GM12892 (cell line): ENCODE measurements at regions not wholly inside any gene's neighbourhood (a gene's known extent, or its start where the extent isn't known, plus 50 kb on each side); places are given as distances from the start of the nearest gene placed in this dataset.

ENCODE experiments used
- POLR2AphosphoS5 ChIP-seq: IDR thresholded peaks from 2 replicates; pipeline ENCODE4 v1.6.1; 2011; ENCODE audit warnings: low read depth, low read length, control low read depth
- TAF1 ChIP-seq: IDR thresholded peaks from 2 replicates; pipeline ENCODE4 v1.6.1; 2011; ENCODE audit warnings: low read depth, mild to moderate bottlenecking, control low read depth, low read length, borderline replicate concordance

GRCh38 chr15:67947254-67948039 lies 106.7 kb upstream of the PIAS1 start:
- no peak for TF ChIP-seq TAF1
- TF ChIP-seq POLR2AphosphoS5, result no peak
